ENCODE measurements at regions not wholly inside any gene's neighbourhood (a gene's known extent, or its start where the extent isn't known, plus 50 kb on each side); places are given as distances from the start of the nearest gene placed in this dataset.

- TF ChIP-seq, protein P1, sequence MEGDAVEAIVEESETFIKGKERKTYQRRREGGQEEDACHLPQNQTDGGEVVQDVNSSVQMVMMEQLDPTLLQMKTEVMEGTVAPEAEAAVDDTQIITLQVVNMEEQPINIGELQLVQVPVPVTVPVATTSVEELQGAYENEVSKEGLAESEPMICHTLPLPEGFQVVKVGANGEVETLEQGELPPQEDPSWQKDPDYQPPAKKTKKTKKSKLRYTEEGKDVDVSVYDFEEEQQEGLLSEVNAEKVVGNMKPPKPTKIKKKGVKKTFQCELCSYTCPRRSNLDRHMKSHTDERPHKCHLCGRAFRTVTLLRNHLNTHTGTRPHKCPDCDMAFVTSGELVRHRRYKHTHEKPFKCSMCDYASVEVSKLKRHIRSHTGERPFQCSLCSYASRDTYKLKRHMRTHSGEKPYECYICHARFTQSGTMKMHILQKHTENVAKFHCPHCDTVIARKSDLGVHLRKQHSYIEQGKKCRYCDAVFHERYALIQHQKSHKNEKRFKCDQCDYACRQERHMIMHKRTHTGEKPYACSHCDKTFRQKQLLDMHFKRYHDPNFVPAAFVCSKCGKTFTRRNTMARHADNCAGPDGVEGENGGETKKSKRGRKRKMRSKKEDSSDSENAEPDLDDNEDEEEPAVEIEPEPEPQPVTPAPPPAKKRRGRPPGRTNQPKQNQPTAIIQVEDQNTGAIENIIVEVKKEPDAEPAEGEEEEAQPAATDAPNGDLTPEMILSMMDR (IDR thresholded peaks at IDR 0.05; ENCODE audit: insufficient read depth, low read length): no peak
- no peak for TF ChIP-seq SPI1 (IDR thresholded peaks at IDR 0.05; ENCODE audit: borderline replicate concordance, low read depth)
These were observed 192.8 kb downstream of the MED10 start for GRCh38 chr5:6185574-6185973.

Data from HL-60 (cell line).